ENCODE measurements at regions not wholly inside any gene's neighbourhood (a gene's known extent, or its start where the extent isn't known, plus 50 kb on each side); places are given as distances from the start of the nearest gene placed in this dataset.
A peak's percentile ranks its signal among the peaks of the same experiment; 100 is the strongest.

GRCh38 chr9:106334081-106334480, 528.9 kb upstream of the ZNF462 start:
- H3K36me3 ChIP-seq (ENCODE audit: control insufficient read depth, insufficient read depth, low read length): no peaks in the 10 kb centered on the region
- no peak overlapping the region for H3K4me3 ChIP-seq (ENCODE audit: low read depth, low read length)
- H3K27me3 ChIP-seq (ENCODE audit: control insufficient read depth, insufficient read depth, low read length): no peaks in the 10 kb centered on the region
- DNase-seq (ENCODE audit: low read depth) (no peak), FAIRE-seq (no peak)
- no peak for TF ChIP-seq CTCF (IDR thresholded peaks at IDR 0.05; ENCODE audit: insufficient read depth, low read length, severe bottlenecking)

DNA sequence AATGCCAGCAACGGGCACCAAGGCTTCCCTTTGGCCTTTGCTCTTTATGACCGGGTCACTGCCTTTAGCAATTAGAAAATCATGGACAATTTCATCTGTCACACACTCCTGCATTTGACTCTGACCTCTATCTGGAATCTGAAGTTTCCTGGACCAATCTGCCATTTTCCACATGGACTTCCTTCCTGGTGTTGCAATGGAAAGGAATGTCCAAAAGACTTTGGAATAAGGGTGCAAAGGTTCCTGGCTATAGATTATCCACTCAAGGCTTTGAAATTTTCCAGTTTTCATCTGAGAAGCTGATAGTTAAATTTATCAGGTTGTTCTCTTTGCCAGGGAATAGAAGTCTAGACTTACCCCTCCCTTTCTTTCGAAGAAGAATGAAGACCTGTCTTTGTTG, 523.1 kb upstream of the ZNF462 start:
- Histone ChIP-seq H3K36me3 (ENCODE audit: control insufficient read depth, insufficient read depth, low read length) (no peaks in the 10 kb centered on the region), H3K4me3 (ENCODE audit: low read depth, low read length) (no peak overlapping the region), H3K27me3 (ENCODE audit: control insufficient read depth, insufficient read depth, low read length) (no peaks in the 10 kb centered on the region)
- no peak for TF ChIP-seq CTCF (IDR thresholded peaks at IDR 0.05; ENCODE audit: insufficient read depth, low read length, severe bottlenecking)
- DNase-seq (ENCODE audit: low read depth) (no peak), FAIRE-seq (no peak)

DNA sequence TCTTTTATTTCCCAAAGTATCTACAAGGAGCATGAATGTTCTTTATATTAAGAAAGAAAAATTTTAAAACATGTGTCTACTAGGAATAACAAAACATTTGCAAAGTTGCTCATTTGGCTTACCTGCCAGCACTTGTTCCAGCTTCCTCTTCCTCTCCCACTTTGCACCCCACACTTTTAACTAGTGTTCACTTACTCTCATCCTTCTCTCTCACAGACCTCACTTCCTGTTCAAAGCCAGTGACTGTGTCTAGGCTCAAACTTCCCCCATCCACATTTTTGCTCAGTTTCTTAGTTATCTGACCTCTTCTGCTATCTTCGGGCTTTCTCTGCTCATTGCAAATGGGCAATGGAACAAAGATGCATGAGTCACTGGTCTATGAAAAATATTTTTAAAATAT, 512.2 kb upstream of the ZNF462 start:
- TF ChIP-seq CTCF (IDR thresholded peaks at IDR 0.05; ENCODE audit: insufficient read depth, low read length, severe bottlenecking): no peak
- DNase-seq (ENCODE audit: low read depth) (peak; percentile 79), FAIRE-seq (no peak)
- Histone ChIP-seq H3K36me3 (ENCODE audit: control insufficient read depth, insufficient read depth, low read length) (no peaks in the 10 kb centered on the region), H3K27me3 (ENCODE audit: control insufficient read depth, insufficient read depth, low read length) (no peaks in the 10 kb centered on the region), H3K4me3 (ENCODE audit: low read depth, low read length) (no peak overlapping the region)

- no peak for FAIRE-seq
Measured at GRCh38 chr9:106356924-106357323, 506.0 kb upstream of the ZNF462 start.

GRCh38 chr9:106358331-106358730, 504.6 kb upstream of the ZNF462 start:
- FAIRE-seq (peak; percentile 55), DNase-seq (ENCODE audit: low read depth) (no peak)
- no peaks in the 10 kb centered on the region for H3K36me3 ChIP-seq (ENCODE audit: control insufficient read depth, insufficient read depth, low read length)
- H3K4me3 ChIP-seq (ENCODE audit: low read depth, low read length): no peak overlapping the region
- no peaks in the 10 kb centered on the region for H3K27me3 ChIP-seq (ENCODE audit: control insufficient read depth, insufficient read depth, low read length)
- TF ChIP-seq CTCF (IDR thresholded peaks at IDR 0.05; ENCODE audit: insufficient read depth, low read length, severe bottlenecking): no peak

More at GRCh38 chr9:106356924-106357323, 506.0 kb upstream of the ZNF462 start:
- Histone ChIP-seq H3K36me3 (ENCODE audit: control insufficient read depth, insufficient read depth, low read length) (no peaks in the 10 kb centered on the region), H3K27me3 (ENCODE audit: control insufficient read depth, insufficient read depth, low read length) (no peaks in the 10 kb centered on the region), H3K4me3 (ENCODE audit: low read depth, low read length) (no peak overlapping the region)
- no peak for DNase-seq (ENCODE audit: low read depth)
- no peak for TF ChIP-seq CTCF (IDR thresholded peaks at IDR 0.05; ENCODE audit: insufficient read depth, low read length, severe bottlenecking)

DNA sequence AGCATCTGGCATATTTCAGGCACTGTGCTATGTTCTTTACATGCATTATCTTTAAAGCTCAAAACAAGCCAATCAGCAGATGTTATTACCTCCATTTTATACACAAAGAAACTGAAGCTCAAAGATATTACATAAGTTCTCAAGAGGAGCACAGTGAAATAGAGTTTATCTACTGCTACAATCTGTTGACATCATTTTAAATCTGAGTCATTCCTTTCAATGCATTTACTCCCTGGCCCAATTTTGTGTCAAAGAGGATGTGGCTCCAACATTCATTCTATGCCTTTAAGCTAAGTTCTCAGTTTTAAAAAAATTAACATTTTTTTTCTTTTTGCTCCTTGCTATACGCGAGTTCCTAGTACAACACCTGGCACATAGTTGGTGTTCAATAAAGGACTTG, 486.3 kb upstream of the ZNF462 start:
- Histone ChIP-seq H3K27me3 (ENCODE audit: control insufficient read depth, insufficient read depth, low read length) (no peaks in the 10 kb centered on the region), H3K4me3 (ENCODE audit: low read depth, low read length) (no peak overlapping the region), H3K36me3 (ENCODE audit: control insufficient read depth, insufficient read depth, low read length) (no peaks in the 10 kb centered on the region)
- TF ChIP-seq CTCF (IDR thresholded peaks at IDR 0.05; ENCODE audit: insufficient read depth, low read length, severe bottlenecking): no peak
- FAIRE-seq (no peak), DNase-seq (ENCODE audit: low read depth) (peak; percentile 38)
